PC-3 (cell line): ENCODE measurements at regions not wholly inside any gene's neighbourhood (a gene's known extent, or its start where the extent isn't known, plus 50 kb on each side); places are given as distances from the start of the nearest gene placed in this dataset.

Source experiments
- ATAC-seq: fragments of 200-7000 bp; cut with Tn5 transposase; 2 replicates; pipeline ENCODE4 v1.9.1; 2020; ENCODE audit warnings: mild to moderate bottlenecking, moderate library complexity
- BruUV-seq: library from RNA; stranded (reverse); fragments of 400-500 nt; replicated peaks from 2 replicates; lab custom pipeline; 2021; lab: Mats Ljungman, UMichigan
- CTCF ChIA-PET: fragments of 300-600 bp; sonication (Branson Sonifier 250); formaldehyde crosslinking; loops from one replicate; lab custom pipeline; 2022; ENCODE audit warnings: antibody characterized with exemption; lab: Charles Lee
- POLR2A ChIA-PET: fragments of 300-600 bp; sonication (Branson Sonifier 250); formaldehyde crosslinking; loops from one replicate; lab custom pipeline; 2022; ENCODE audit warnings: antibody characterized with exemption; ENCODE audit not compliant: unreplicated experiment; lab: Charles Lee
- DNase-seq: peaks from one replicate; pipeline ENCODE4 v3.0.0-alpha.2; 2015
- H2AFZ ChIP-seq: fragments of 300-600 bp; sonication (generic); 2 replicates; pipeline ENCODE4 v1.6.0; 2016; ENCODE audit warnings: antibody characterized with exemption, low read length
- H3F3A ChIP-seq: fragments of 300-600 bp; sonication (generic); one replicate; pipeline ENCODE4 v1.6.0; 2017; ENCODE audit warnings: antibody characterized with exemption, low read length, control low read depth, mild to moderate bottlenecking; ENCODE audit not compliant: unreplicated experiment
- H3K27ac ChIP-seq: fragments of 300-600 bp; sonication (generic); 2 replicates; pipeline ENCODE4 v1.5.1; 2016; ENCODE audit warnings: mild to moderate bottlenecking, low read length
- H3K27me3 ChIP-seq: fragments of 300-600 bp; sonication (generic); 2 replicates; pipeline ENCODE4 v1.6.1; 2016; ENCODE audit warnings: low read length, mixed read lengths
- H3K36me3 ChIP-seq: fragments of 300-600 bp; sonication (generic); 2 replicates; pipeline ENCODE4 v1.6.1; 2016; ENCODE audit warnings: low read depth, mixed run types, low read length, mixed read lengths
- H3K4me1 ChIP-seq: fragments of 300-600 bp; sonication (generic); 2 replicates; pipeline ENCODE4 v1.5.1; 2016; ENCODE audit warnings: low read length; ENCODE audit not compliant: insufficient read depth
- H3K4me2 ChIP-seq: fragments of 300-600 bp; sonication (generic); 2 replicates; pipeline ENCODE4 v1.6.0; 2016; ENCODE audit warnings: low read length
- H3K4me3 ChIP-seq: fragments of 300-600 bp; sonication (generic); 2 replicates; pipeline ENCODE4 v1.5.1; 2016; ENCODE audit warnings: mild to moderate bottlenecking, low read length, mixed read lengths
- H3K79me2 ChIP-seq: fragments of 300-600 bp; sonication (generic); 2 replicates; pipeline ENCODE4 v1.6.1; 2017; ENCODE audit warnings: low read length, mixed read lengths
- H3K9ac ChIP-seq: fragments of 300-600 bp; sonication (generic); 2 replicates; pipeline ENCODE4 v1.6.0; 2016; ENCODE audit warnings: mild to moderate bottlenecking, low read length
- H3K9me2 ChIP-seq: fragments of 300-600 bp; sonication (generic); replicated peaks from 2 replicates; pipeline ENCODE4 v1.6.1; 2016; ENCODE audit warnings: mixed run types, low read length, mixed read lengths
- H3K9me3 ChIP-seq: fragments of 300-600 bp; sonication (generic); 2 replicates; pipeline ENCODE4 v1.6.1; 2016; ENCODE audit warnings: low read length, mixed read lengths
- H4K20me1 ChIP-seq: fragments of 300-600 bp; sonication (generic); 2 replicates; pipeline ENCODE4 v1.6.1; 2016; ENCODE audit warnings: low read length, mixed read lengths
- EZH2 ChIP-seq: fragments of 300-600 bp; sonication (generic); IDR thresholded peaks from one replicate; pipeline ENCODE4 v1.6.1; 2017; ENCODE audit warnings: antibody characterized with exemption, mild to moderate bottlenecking, low read length; ENCODE audit not compliant: unreplicated experiment
- EZH2phosphoT487 ChIP-seq: fragments of 300-600 bp; sonication (generic); IDR thresholded peaks from 2 replicates; pipeline ENCODE4 v1.6.1; 2018; ENCODE audit warnings: mild to moderate bottlenecking, antibody characterized with exemption, low read length, borderline replicate concordance
- intact Hi-C: fragments of 100-400 bp; cut with micrococcal nuclease; formaldehyde crosslinking; loops from 2 replicates; pipeline ENCODE4 v1.9.0; 2023
- TF ChIP-seq, protein P1 (sequence below): fragments of 300-600 bp; sonication (generic); conservative IDR thresholded peaks from 2 replicates; pipeline ENCODE4 v1.5.1; 2017; ENCODE audit warnings: antibody characterized with exemption, low read depth, mild to moderate bottlenecking, low read length

DNA sequence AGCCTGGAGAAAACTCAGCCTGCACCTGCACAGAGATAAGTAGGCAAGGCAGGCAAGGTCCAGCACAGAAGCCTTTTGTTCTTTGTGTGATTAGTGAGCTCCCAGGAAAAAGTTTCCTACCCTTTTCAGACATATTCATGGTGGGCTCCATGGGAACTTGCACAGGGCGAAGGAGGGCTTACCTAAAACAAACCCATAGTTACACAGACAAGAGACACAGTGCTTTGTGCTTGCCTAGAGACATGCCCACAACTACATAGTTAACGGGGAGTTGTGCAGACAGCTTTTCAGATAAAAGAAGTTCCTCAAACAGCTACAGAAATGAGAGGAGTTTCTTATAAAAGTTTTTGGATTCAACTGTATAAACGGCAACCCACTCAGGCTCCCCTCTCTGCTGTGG lies 180.5 kb downstream of the GLUD2 start:
- H3K4me2 ChIP-seq: no peak overlapping the region
- no peak overlapping the region for H2AFZ ChIP-seq
- no peaks in the 10 kb centered on the region for H3K79me2 ChIP-seq
- ATAC-seq: no peak
- no peak overlapping the region for H3K9ac ChIP-seq
- H3K4me1 ChIP-seq: no peaks in the 10 kb centered on the region
- ChIA-PET POLR2A (no interaction called here), CTCF (no interaction called here)
- no peak overlapping the region for H3K4me3 ChIP-seq
- intact Hi-C loops: no loop called here
- TF ChIP-seq, protein P1, sequence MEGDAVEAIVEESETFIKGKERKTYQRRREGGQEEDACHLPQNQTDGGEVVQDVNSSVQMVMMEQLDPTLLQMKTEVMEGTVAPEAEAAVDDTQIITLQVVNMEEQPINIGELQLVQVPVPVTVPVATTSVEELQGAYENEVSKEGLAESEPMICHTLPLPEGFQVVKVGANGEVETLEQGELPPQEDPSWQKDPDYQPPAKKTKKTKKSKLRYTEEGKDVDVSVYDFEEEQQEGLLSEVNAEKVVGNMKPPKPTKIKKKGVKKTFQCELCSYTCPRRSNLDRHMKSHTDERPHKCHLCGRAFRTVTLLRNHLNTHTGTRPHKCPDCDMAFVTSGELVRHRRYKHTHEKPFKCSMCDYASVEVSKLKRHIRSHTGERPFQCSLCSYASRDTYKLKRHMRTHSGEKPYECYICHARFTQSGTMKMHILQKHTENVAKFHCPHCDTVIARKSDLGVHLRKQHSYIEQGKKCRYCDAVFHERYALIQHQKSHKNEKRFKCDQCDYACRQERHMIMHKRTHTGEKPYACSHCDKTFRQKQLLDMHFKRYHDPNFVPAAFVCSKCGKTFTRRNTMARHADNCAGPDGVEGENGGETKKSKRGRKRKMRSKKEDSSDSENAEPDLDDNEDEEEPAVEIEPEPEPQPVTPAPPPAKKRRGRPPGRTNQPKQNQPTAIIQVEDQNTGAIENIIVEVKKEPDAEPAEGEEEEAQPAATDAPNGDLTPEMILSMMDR: no peak
- TF ChIP-seq EZH2 (no peak), EZH2phosphoT487 (no peak)
- H3K27me3 ChIP-seq: no peaks in the 10 kb centered on the region
- no peaks in the 10 kb centered on the region for H3F3A ChIP-seq
- H3K9me2 ChIP-seq: no peaks in the 10 kb centered on the region
- no peaks in the 10 kb centered on the region for H3K9me3 ChIP-seq
- DNase-seq: no peak
- BruUV-seq: no TSS peak
- H3K36me3 ChIP-seq: no peaks in the 10 kb centered on the region
- H4K20me1 ChIP-seq: no peaks in the 10 kb centered on the region
- H3K27ac ChIP-seq: no peak overlapping the region

DNA sequence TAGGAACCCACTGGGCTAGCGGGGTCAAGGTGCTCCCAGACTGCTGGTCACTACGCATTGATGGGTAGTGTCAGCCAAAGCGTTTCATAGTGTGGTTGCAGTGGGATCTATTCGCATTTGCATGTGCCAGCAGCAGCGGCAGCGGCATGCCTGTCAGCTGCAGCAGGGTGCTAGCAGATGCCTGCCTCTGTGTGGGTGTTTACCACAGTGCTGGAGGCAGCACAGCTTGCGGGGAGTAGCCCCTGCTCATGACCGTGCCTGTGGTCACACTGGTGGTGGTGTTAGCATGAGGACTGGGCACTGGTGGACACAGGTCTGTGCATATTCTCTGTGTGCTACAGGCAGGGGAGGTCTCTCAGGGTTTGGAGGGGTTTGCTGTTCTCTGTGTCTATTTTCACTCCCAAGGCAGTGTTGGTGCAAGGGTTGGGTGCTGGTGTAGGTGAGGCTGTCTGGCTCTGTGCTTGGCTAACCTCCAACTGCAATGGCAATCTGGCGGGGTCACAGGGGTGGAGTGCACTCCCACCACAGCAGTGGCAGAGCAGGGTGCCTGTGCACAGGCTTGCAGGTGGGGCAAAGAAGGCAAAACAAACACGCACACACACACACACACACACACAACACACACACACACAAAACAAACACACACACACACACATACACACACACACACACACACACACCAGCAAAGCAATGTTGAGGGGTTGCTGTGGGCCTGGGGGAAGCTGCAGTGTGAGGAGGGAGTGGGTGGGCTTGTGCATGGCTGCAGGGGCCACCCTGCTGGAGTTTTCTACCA lies 184.4 kb downstream of the GLUD2 start:
- DNase-seq (no peak), ATAC-seq (no peak)
- Histone ChIP-seq H3K79me2 (no peaks in the 10 kb centered on the region), H4K20me1 (no peaks in the 10 kb centered on the region), H3K9me3 (no peaks in the 10 kb centered on the region), H3F3A (no peaks in the 10 kb centered on the region), H3K9me2 (no peaks in the 10 kb centered on the region), H3K9ac (no peak overlapping the region), H3K27me3 (no peaks in the 10 kb centered on the region), H3K4me2 (no peak overlapping the region), H3K27ac (no peak overlapping the region), H3K36me3 (no peaks in the 10 kb centered on the region), H3K4me1 (no peaks in the 10 kb centered on the region), H3K4me3 (no peak overlapping the region), H2AFZ (no peak overlapping the region)
- intact Hi-C loops: no loop called here
- TF ChIP-seq, protein P1: no peak
- TF ChIP-seq EZH2 (no peak), EZH2phosphoT487 (no peak)
- no TSS peak for BruUV-seq
- ChIA-PET POLR2A (interaction anchor here (0.7 kb wide), 1 partner anchor 26 kb away, joined by 4 read pairs; no protein-coding TSS in a partner anchor), CTCF (no interaction called here)

DNA sequence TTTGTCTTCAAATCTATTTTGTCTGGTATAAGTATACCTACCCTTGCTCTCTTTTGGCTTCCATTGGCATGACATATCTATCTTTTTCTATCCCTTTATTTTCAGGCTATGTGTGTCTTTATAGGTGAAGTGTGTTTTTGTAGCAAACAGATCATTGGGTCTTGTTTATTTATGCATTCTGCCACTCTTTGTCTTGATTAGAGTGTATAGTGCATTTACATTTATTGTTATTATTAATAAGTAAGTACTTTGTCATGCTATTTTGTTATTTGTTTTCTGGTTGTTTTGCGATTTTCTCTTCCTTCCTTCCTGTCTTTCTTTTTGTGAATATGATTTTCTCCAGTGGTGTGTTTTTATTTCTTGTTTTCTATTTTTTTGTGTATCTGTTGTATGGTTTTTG lies 188.6 kb downstream of the GLUD2 start:
- Histone ChIP-seq H3K9me2 (no peaks in the 10 kb centered on the region), H2AFZ (no peak overlapping the region), H4K20me1 (no peaks in the 10 kb centered on the region), H3K27ac (no peak overlapping the region), H3K9ac (no peak overlapping the region), H3K27me3 (no peaks in the 10 kb centered on the region), H3K36me3 (no peaks in the 10 kb centered on the region), H3K4me3 (no peak overlapping the region), H3K4me2 (no peak overlapping the region), H3K4me1 (no peaks in the 10 kb centered on the region), H3K9me3 (no peaks in the 10 kb centered on the region), H3F3A (no peaks in the 10 kb centered on the region), H3K79me2 (no peaks in the 10 kb centered on the region)
- BruUV-seq: no TSS peak
- intact Hi-C loops: no loop called here
- CTCF ChIA-PET: no interaction called here
- DNase-seq: no peak
- ATAC-seq: no peak
- TF ChIP-seq, protein P1: no peak
- TF ChIP-seq EZH2phosphoT487: no peak
- TF ChIP-seq EZH2: no peak
- POLR2A ChIA-PET: no interaction called here
